ENCODE measurements at regions not wholly inside any gene's neighbourhood (a gene's known extent, or its start where the extent isn't known, plus 50 kb on each side); places are given as distances from the start of the nearest gene placed in this dataset.
"Not testable (repeated sequence)": the region's sequence is repeated elsewhere in the genome, so short reads cannot be mapped to it uniquely, and the experiment has no call there.

- DNase-seq (ENCODE audit: low spot score in 2 of 2, unreplicated experiment in 2 of 2): no peak
- no peaks in the 10 kb centered on the region for H3K27me3 Mint-ChIP-seq (ENCODE audit: low read depth)
- peaks cover 51% of the 10 kb centered on the region for H3K9me3 Mint-ChIP-seq
- no peak overlapping the region for H3K4me3 Mint-ChIP-seq
- no peak overlapping the region for H3K27ac Mint-ChIP-seq
- peaks cover 3% of the 10 kb centered on the region for H3K36me3 Mint-ChIP-seq
- H3K4me1 Mint-ChIP-seq: no peaks in the 10 kb centered on the region
- TF ChIP-seq, protein P1, sequence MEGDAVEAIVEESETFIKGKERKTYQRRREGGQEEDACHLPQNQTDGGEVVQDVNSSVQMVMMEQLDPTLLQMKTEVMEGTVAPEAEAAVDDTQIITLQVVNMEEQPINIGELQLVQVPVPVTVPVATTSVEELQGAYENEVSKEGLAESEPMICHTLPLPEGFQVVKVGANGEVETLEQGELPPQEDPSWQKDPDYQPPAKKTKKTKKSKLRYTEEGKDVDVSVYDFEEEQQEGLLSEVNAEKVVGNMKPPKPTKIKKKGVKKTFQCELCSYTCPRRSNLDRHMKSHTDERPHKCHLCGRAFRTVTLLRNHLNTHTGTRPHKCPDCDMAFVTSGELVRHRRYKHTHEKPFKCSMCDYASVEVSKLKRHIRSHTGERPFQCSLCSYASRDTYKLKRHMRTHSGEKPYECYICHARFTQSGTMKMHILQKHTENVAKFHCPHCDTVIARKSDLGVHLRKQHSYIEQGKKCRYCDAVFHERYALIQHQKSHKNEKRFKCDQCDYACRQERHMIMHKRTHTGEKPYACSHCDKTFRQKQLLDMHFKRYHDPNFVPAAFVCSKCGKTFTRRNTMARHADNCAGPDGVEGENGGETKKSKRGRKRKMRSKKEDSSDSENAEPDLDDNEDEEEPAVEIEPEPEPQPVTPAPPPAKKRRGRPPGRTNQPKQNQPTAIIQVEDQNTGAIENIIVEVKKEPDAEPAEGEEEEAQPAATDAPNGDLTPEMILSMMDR (IDR thresholded peaks at IDR 0.05; ENCODE audit: unreplicated experiment): no peak
Measured at GRCh38 chr16:35210681-35211433, 1751.4 kb downstream of the TP53TG3F start.

- H3K4me1 Mint-ChIP-seq: no peaks in the 10 kb centered on the region
- TF ChIP-seq, protein P1 (IDR thresholded peaks at IDR 0.05; ENCODE audit: unreplicated experiment): no peak
- peaks cover 3% of the 10 kb centered on the region for H3K36me3 Mint-ChIP-seq
- no peak overlapping the region for H3K27ac Mint-ChIP-seq
- H3K9me3 Mint-ChIP-seq: peaks cover 54% of the 10 kb centered on the region
- DNase-seq (ENCODE audit: low spot score in 2 of 2, unreplicated experiment in 2 of 2): no peak
- H3K4me3 Mint-ChIP-seq: no peak overlapping the region
- no peaks in the 10 kb centered on the region for H3K27me3 Mint-ChIP-seq (ENCODE audit: low read depth)
Measured at GRCh38 chr16:35214840-35215239, 1755.4 kb downstream of the TP53TG3F start.

- Mint-ChIP-seq H3K27ac (no peak overlapping the region), H3K27me3 (ENCODE audit: low read depth) (no peaks in the 10 kb centered on the region), H3K4me1 (no peaks in the 10 kb centered on the region), H3K9me3 (peaks cover 54% of the 10 kb centered on the region), H3K4me3 (no peak overlapping the region), H3K36me3 (peaks cover 3% of the 10 kb centered on the region)
- TF ChIP-seq, protein P1 (IDR thresholded peaks at IDR 0.05; ENCODE audit: unreplicated experiment): no peak
- no peak for DNase-seq (ENCODE audit: low spot score in 2 of 2, unreplicated experiment in 2 of 2)
Measured at GRCh38 chr16:35215287-35215686, 1755.9 kb downstream of the TP53TG3F start.

- peaks cover 53% of the 10 kb centered on the region for H3K9me3 Mint-ChIP-seq
- not testable (repeated sequence) for H3K27me3 Mint-ChIP-seq (ENCODE audit: low read depth); H3K27ac Mint-ChIP-seq; DNase-seq (ENCODE audit: low spot score in 2 of 2, unreplicated experiment in 2 of 2); H3K4me3 Mint-ChIP-seq; H3K4me1 Mint-ChIP-seq; H3K36me3 Mint-ChIP-seq
Measured at GRCh38 chr16:35216261-35216660, 1756.8 kb downstream of the TP53TG3F start.

GRCh38 chr16:35221482-35222185, 1762.2 kb downstream of the TP53TG3F start:
- no peak overlapping the region for H3K27ac Mint-ChIP-seq
- H3K27me3 Mint-ChIP-seq (ENCODE audit: low read depth): no peaks in the 10 kb centered on the region
- peaks cover 2% of the 10 kb centered on the region for H3K36me3 Mint-ChIP-seq
- H3K4me1 Mint-ChIP-seq: no peaks in the 10 kb centered on the region
- DNase-seq (ENCODE audit: low spot score in 2 of 2, unreplicated experiment in 2 of 2): no peak
- TF ChIP-seq, protein P1 (IDR thresholded peaks at IDR 0.05; ENCODE audit: unreplicated experiment): no peak
- H3K9me3 Mint-ChIP-seq: peaks cover 57% of the 10 kb centered on the region
- H3K4me3 Mint-ChIP-seq: no peak overlapping the region

GRCh38 chr16:35234679-35235078, 1775.3 kb downstream of the TP53TG3F start:
- peaks cover 43% of the 10 kb centered on the region for H3K9me3 Mint-ChIP-seq
- no peak for DNase-seq (ENCODE audit: low spot score in 2 of 2, unreplicated experiment in 2 of 2)
- no peak overlapping the region for H3K27ac Mint-ChIP-seq
- no peaks in the 10 kb centered on the region for H3K36me3 Mint-ChIP-seq
- TF ChIP-seq, protein P1 (IDR thresholded peaks at IDR 0.05; ENCODE audit: unreplicated experiment): no peak
- H3K4me3 Mint-ChIP-seq: no peak overlapping the region
- no peaks in the 10 kb centered on the region for H3K27me3 Mint-ChIP-seq (ENCODE audit: low read depth)
- no peaks in the 10 kb centered on the region for H3K4me1 Mint-ChIP-seq
